IMR-90 (cell line): ENCODE measurements at regions not wholly inside any gene's neighbourhood (a gene's known extent, or its start where the extent isn't known, plus 50 kb on each side); places are given as distances from the start of the nearest gene placed in this dataset.

Experiments used
- ATAC-seq: fragments of 200-7000 bp; cut with Tn5 transposase; 2 replicates; pipeline ENCODE4 v1.9.1; 2020; ENCODE audit warnings: low read depth, mild to moderate bottlenecking, moderate library complexity
- BruUV-seq: library from RNA; stranded (reverse); fragments of 400-500 nt; replicated peaks from 2 replicates; lab custom pipeline; 2021; lab: Mats Ljungman, UMichigan
- CTCF ChIA-PET: fragments of 300-600 bp; formaldehyde crosslinking; extraction: SDS; loops from one replicate; lab custom pipeline; 2021; ENCODE audit warnings: antibody characterized with exemption; lab: Yijun Ruan, JAX
- POLR2A ChIA-PET: fragments of 300-600 bp; sonication (Branson Sonifier 250); formaldehyde crosslinking; loops from one replicate; lab custom pipeline; 2022; ENCODE audit warnings: antibody characterized with exemption; ENCODE audit not compliant: unreplicated experiment; lab: Charles Lee
- DNase-seq: peaks from one replicate; pipeline ENCODE4 v3.0.0; 2013
- H2AFZ ChIP-seq: replicated peaks from 2 replicates; pipeline ENCODE3; 2013; ENCODE audit warnings: low read length, mild to moderate bottlenecking; ENCODE audit not compliant: poor library complexity
- H2AK5ac ChIP-seq: 2 replicates; pipeline ENCODE4 v1.6.1; 2013; ENCODE audit warnings: low read depth, low read length, inconsistent platforms
- H2AK9ac ChIP-seq: replicated peaks from 2 replicates; pipeline ENCODE3; 2013; ENCODE audit warnings: mild to moderate bottlenecking, low read depth, low read length, moderate library complexity; ENCODE audit not compliant: poor library complexity
- H2BK120ac ChIP-seq: 2 replicates; pipeline ENCODE4 v1.6.1; 2013; ENCODE audit warnings: low read depth, low read length, inconsistent platforms
- H2BK15ac ChIP-seq: 3 replicates; pipeline ENCODE4 v1.6.1; 2013; ENCODE audit warnings: low read depth, low read length, inconsistent platforms
- H2BK20ac ChIP-seq: 2 replicates; pipeline ENCODE4 v1.6.1; 2013; ENCODE audit warnings: low read depth, mild to moderate bottlenecking, inconsistent platforms, low read length, moderate library complexity
- H2BK5ac ChIP-seq: 2 replicates; pipeline ENCODE4 v1.6.1; 2013; ENCODE audit warnings: mild to moderate bottlenecking, low read depth, low read length, inconsistent platforms; ENCODE audit not compliant: poor library complexity, severe bottlenecking
- H3K14ac ChIP-seq: replicated peaks from 2 replicates; pipeline ENCODE4 v1.6.1; 2013; ENCODE audit warnings: low read depth, low read length, inconsistent platforms
- H3K18ac ChIP-seq: 2 replicates; pipeline ENCODE4 v1.6.1; 2013; ENCODE audit warnings: low read depth, low read length, control low read depth
- H3K23ac ChIP-seq: 2 replicates; pipeline ENCODE4 v1.6.1; 2013; ENCODE audit warnings: low read depth, low read length, inconsistent platforms
- H3K27ac ChIP-seq: 2 replicates; pipeline ENCODE4 v1.5.1; 2013; ENCODE audit warnings: mild to moderate bottlenecking, control low read depth, low read length; ENCODE audit not compliant: insufficient read depth
- H3K27me3 ChIP-seq: 2 replicates; pipeline ENCODE4 v1.6.1; 2013; ENCODE audit warnings: low read length; ENCODE audit not compliant: control insufficient read depth, insufficient read depth
- H3K36me3 ChIP-seq: 2 replicates; pipeline ENCODE4 v1.6.1; 2013; ENCODE audit warnings: low read length, mixed read lengths; ENCODE audit not compliant: control insufficient read depth, insufficient read depth
- H3K4ac ChIP-seq: 2 replicates; pipeline ENCODE4 v1.6.1; 2013; ENCODE audit warnings: low read depth, low read length, inconsistent platforms
- H3K4me1 ChIP-seq: 2 replicates; pipeline ENCODE4 v1.6.1; 2013; ENCODE audit warnings: low read length, mixed read lengths; ENCODE audit not compliant: control insufficient read depth, insufficient read depth
- H3K4me2 ChIP-seq: 2 replicates; pipeline ENCODE4 v1.6.1; 2013; ENCODE audit warnings: low read depth, mild to moderate bottlenecking, control low read depth, low read length, moderate library complexity
- H3K4me3 ChIP-seq: 2 replicates; pipeline ENCODE4 v1.5.1; 2013; ENCODE audit warnings: low read depth, mild to moderate bottlenecking, control low read depth, low read length, moderate library complexity; ENCODE audit not compliant: insufficient read depth
- H3K56ac ChIP-seq: 2 replicates; pipeline ENCODE4 v1.6.1; 2013; ENCODE audit warnings: low read length, inconsistent platforms; ENCODE audit not compliant: insufficient read depth; ENCODE audit errors: extremely low read depth
- H3K79me1 ChIP-seq, 2 experiments: 2 replicates each; pipeline ENCODE4 v1.6.1; 2013; ENCODE audit warnings: low read length in 2 of 2, inconsistent platforms in 1 of 2, low read depth in 1 of 2
- H3K9ac ChIP-seq: 2 replicates; pipeline ENCODE4 v1.6.1; 2013; ENCODE audit warnings: low read depth, low read length, control low read depth
- H3K9me1 ChIP-seq: 2 replicates; pipeline ENCODE4 v1.6.1; 2013; ENCODE audit warnings: low read length, inconsistent platforms; ENCODE audit not compliant: insufficient read depth
- H3K9me3 ChIP-seq: 2 replicates; pipeline ENCODE4 v1.6.1; 2013; ENCODE audit warnings: low read length; ENCODE audit not compliant: control insufficient read depth, insufficient read depth
- H4K20me1 ChIP-seq: 2 replicates; pipeline ENCODE4 v1.6.1; 2013; ENCODE audit warnings: low read length, inconsistent platforms; ENCODE audit not compliant: insufficient read depth
- H4K5ac ChIP-seq: 2 replicates; pipeline ENCODE4 v1.6.1; 2013; ENCODE audit warnings: mild to moderate bottlenecking, low read depth, low read length, control low read depth
- H4K8ac ChIP-seq, 2 experiments: 2 replicates each; pipeline ENCODE4 v1.6.1; 2013; ENCODE audit warnings: low read depth in 2 of 2, low read length in 2 of 2, control low read depth in 1 of 2, inconsistent platforms in 1 of 2
- H4K91ac ChIP-seq: 2 replicates; pipeline ENCODE4 v1.6.1; 2013; ENCODE audit warnings: low read depth, low read length, inconsistent platforms; ENCODE audit not compliant: insufficient read depth
- BHLHE40 ChIP-seq: fragments of 150-350 bp; IDR thresholded peaks from 2 replicates; pipeline ENCODE4 v1.6.1; 2016; ENCODE audit warnings: mild to moderate bottlenecking, low read depth, low read length
- CTCF ChIP-seq: conservative IDR thresholded peaks from 2 replicates; pipeline ENCODE4 v1.5.1; 2012; ENCODE audit warnings: mild to moderate bottlenecking, low read depth, low read length, improper control_type of control experiment
- ELK1 ChIP-seq: fragments of 150-350 bp; IDR thresholded peaks from 2 replicates; pipeline ENCODE4 v1.6.1; 2016; ENCODE audit warnings: low read depth, mild to moderate bottlenecking, low read length, moderate library complexity, borderline replicate concordance
- FOS ChIP-seq: fragments of 150-350 bp; IDR thresholded peaks from 2 replicates; pipeline ENCODE4 v1.6.1; 2016; ENCODE audit warnings: low read depth, low read length
- MAFK ChIP-seq: IDR thresholded peaks from 2 replicates; pipeline ENCODE4 v1.6.1; 2012; ENCODE audit warnings: low read depth, low read length, improper control_type of control experiment
- MXI1 ChIP-seq: IDR thresholded peaks from 2 replicates; pipeline ENCODE4 v1.6.1; 2012; ENCODE audit warnings: low read depth, mild to moderate bottlenecking, low read length, moderate library complexity, borderline replicate concordance
- NFE2L2 ChIP-seq: fragments of 150-350 bp; IDR thresholded peaks from 2 replicates; pipeline ENCODE4 v1.6.1; 2016; ENCODE audit warnings: low read depth, mild to moderate bottlenecking, low read length
- RAD21 ChIP-seq: IDR thresholded peaks from 2 replicates; pipeline ENCODE4 v1.6.1; 2012; ENCODE audit warnings: low read length, improper control_type of control experiment
- RFX5 ChIP-seq: IDR thresholded peaks from 2 replicates; pipeline ENCODE4 v1.8.0; 2012; ENCODE audit warnings: low read depth, mild to moderate bottlenecking, low read length, moderate library complexity
- SMC3 ChIP-seq: fragments of 150-350 bp; IDR thresholded peaks from 2 replicates; pipeline ENCODE4 v1.6.1; 2016; ENCODE audit warnings: low read depth, mild to moderate bottlenecking, antibody characterized with exemption, low read length, moderate library complexity
- USF2 ChIP-seq: fragments of 150-350 bp; IDR thresholded peaks from 2 replicates; pipeline ENCODE4 v1.6.1; 2017; ENCODE audit warnings: mild to moderate bottlenecking, antibody characterized with exemption, low read length, low read depth
- WGBS, 2 experiments: methylation state at CpG; one replicate each; pipeline versions ENCODE4 v1.1.5 to v1.1.7; 2013; ENCODE audit warnings: missing lambda C conversion rate in 2 of 2; ENCODE audit not compliant: insufficient read length in 1 of 2; ENCODE audit errors: extremely low coverage in 2 of 2; 5-methylcytosine and 5-hydroxymethylcytosine counted together
- dilution Hi-C: fragments of 300-500 bp; cut with HindIII; formaldehyde crosslinking; loops from one replicate; pipeline ENCODE4 v1.14.3; 2018; ENCODE audit warnings: low sequenced_read_pairs; ENCODE audit not compliant: unreplicated experiment
- in situ Hi-C: fragments of 300-500 bp; cut with MboI; formaldehyde crosslinking; loops from 3 replicates; pipeline ENCODE4 v1.14.3; 2019; ENCODE audit warnings: low sequenced_read_pairs, inconsistent platforms, mixed read lengths
- intact Hi-C: fragments of 100-400 bp; cut with micrococcal nuclease; formaldehyde crosslinking; loops from 2 replicates; pipeline ENCODE4 v1.10.0; 2022

GRCh38 chr12:74981541-74981940, 228.1 kb downstream of the KCNC2 start:
- Histone ChIP-seq H2BK120ac (no peak overlapping the region), H3K9me1 (no peaks in the 10 kb centered on the region), H4K91ac (no peak overlapping the region), H3K23ac (no peak overlapping the region), H4K20me1 (no peaks in the 10 kb centered on the region), H3K4me1 (no peaks in the 10 kb centered on the region), H3K4me2 (no peak overlapping the region), H3K14ac (no peak overlapping the region), H2BK20ac (no peak overlapping the region), H2AK9ac (no peak overlapping the region), H2AFZ (no peak overlapping the region), H3K27me3 (no peaks in the 10 kb centered on the region), H3K18ac (no peak overlapping the region), H3K36me3 (no peaks in the 10 kb centered on the region), H3K9me3 (no peaks in the 10 kb centered on the region), H2BK15ac (no peak overlapping the region), H3K27ac (no peak overlapping the region), H3K4me3 (no peak overlapping the region), H2AK5ac (no peak overlapping the region), H2BK5ac (no peak overlapping the region), H3K4ac (no peak overlapping the region), H3K79me1 (no peaks in the 10 kb centered on the region), H3K9ac (no peak overlapping the region), H4K8ac (no peak overlapping the region), H4K5ac (no peak overlapping the region), H3K56ac (no peak overlapping the region)
- CTCF ChIA-PET: no interaction called here
- intact Hi-C loops: no loop called here
- in situ Hi-C loops: no loop called here
- dilution Hi-C loops: no loop called here
- TF ChIP-seq USF2 (no peak), CTCF (no peak), RFX5 (no peak), MAFK (no peak), BHLHE40 (no peak), FOS (no peak), RAD21 (no peak), SMC3 (no peak), ELK1 (no peak), NFE2L2 (no peak), MXI1 (no peak)
- DNase-seq (no peak), ATAC-seq (no peak)
- BruUV-seq: no TSS peak
- WGBS, 2 experiments: no CpG with 5 or more reads among the region's 1 CpG
- POLR2A ChIA-PET: no interaction called here
